ENCODE measurements at regions not wholly inside any gene's neighbourhood (a gene's known extent, or its start where the extent isn't known, plus 50 kb on each side); places are given as distances from the start of the nearest gene placed in this dataset.

DNA sequence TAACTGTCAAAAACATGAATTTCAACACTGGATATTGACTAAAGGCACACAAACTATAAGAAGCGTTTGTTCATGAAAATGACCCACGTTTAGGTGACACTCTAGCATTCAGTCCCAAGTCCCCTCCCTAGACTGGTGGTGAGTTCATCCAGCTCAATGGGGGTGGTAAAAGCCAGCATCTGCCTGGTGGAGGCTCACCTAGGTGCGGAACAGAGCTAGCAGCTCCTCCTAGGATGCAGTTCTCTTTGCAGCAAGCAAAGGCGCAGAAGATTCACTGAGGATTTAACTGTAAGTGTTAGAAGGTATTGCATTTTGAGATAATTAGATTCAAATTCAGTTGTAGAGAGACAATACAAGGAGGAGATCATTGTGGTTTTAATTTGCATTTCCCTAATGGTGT is 87.6 kb downstream of the VSTM2A start:
- no peaks in the 10 kb centered on the region for H3K27me3 ChIP-seq (ENCODE audit: control insufficient read depth in 1 of 2, insufficient read depth in 2 of 2, low read length in 2 of 2)
- no peaks in the 10 kb centered on the region for H3K36me3 ChIP-seq (ENCODE audit: control insufficient read depth in 1 of 2, insufficient read depth in 2 of 2, low read length in 2 of 2)
- no peaks in the 10 kb centered on the region for H3K4me1 ChIP-seq (ENCODE audit: control insufficient read depth in 1 of 2, insufficient read depth in 2 of 2, low read length in 2 of 2)
- no peaks in the 10 kb centered on the region for H3K9me3 ChIP-seq (ENCODE audit: control insufficient read depth in 1 of 2, low read length in 2 of 2)
- H3K4me3 ChIP-seq (ENCODE audit: low read depth in 1 of 2, low read length in 2 of 2), result no peak overlapping the region
- no peak overlapping the region for H3K9ac ChIP-seq (ENCODE audit: low read depth in 1 of 2, low read length in 2 of 2)
- no peak overlapping the region for H3K27ac ChIP-seq (ENCODE audit: low read depth, low read length)

DNA sequence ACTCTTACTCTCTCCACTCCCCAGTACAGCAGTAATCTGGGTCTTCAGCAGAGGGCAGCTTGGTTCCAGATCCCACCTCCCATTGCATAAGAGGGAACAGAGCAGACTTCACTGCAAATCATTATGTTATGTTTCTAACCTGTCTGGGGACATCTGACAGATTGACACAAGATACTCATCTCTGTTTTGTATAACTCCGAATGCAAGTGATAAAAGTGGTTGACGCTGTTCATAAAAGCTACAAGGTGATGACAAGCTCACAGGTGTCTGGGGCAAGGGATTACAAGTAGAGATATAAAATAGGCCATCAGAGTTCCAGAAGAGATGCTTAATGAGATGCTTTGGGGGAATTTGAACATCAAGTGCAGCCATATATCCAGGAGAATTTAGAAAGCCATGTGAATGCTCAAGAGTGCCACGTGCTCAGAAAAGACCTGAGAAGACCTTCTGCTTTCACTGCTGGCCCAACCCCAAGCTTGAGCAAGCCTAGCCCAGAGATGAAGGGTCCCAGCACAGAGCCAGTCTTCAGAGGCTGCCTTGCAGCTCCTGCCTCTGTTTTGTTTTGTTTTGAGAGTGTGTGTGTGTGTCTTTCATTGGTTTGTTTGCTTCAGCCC is 80.6 kb downstream of the VSTM2A start:
- no peak overlapping the region for H3K4me3 ChIP-seq (ENCODE audit: low read depth in 1 of 2, low read length in 2 of 2)
- no peak overlapping the region for H3K9ac ChIP-seq (ENCODE audit: low read depth in 1 of 2, low read length in 2 of 2)
- no peaks in the 10 kb centered on the region for H3K9me3 ChIP-seq (ENCODE audit: control insufficient read depth in 1 of 2, low read length in 2 of 2)

More for the DNA sequence above, 80.6 kb downstream of the VSTM2A start:
- H3K27ac ChIP-seq (ENCODE audit: low read depth, low read length), result no peak overlapping the region
- no peaks in the 10 kb centered on the region for H3K4me1 ChIP-seq (ENCODE audit: control insufficient read depth in 1 of 2, insufficient read depth in 2 of 2, low read length in 2 of 2)
- H3K36me3 ChIP-seq (ENCODE audit: control insufficient read depth in 1 of 2, insufficient read depth in 2 of 2, low read length in 2 of 2), result no peaks in the 10 kb centered on the region
- no peaks in the 10 kb centered on the region for H3K27me3 ChIP-seq (ENCODE audit: control insufficient read depth in 1 of 2, insufficient read depth in 2 of 2, low read length in 2 of 2)
